PFSK-1 (cell line): ENCODE measurements at regions not wholly inside any gene's neighbourhood (a gene's known extent, or its start where the extent isn't known, plus 50 kb on each side); places are given as distances from the start of the nearest gene placed in this dataset.

Source experiments
- POLR2AphosphoS5 ChIP-seq: IDR thresholded peaks from 2 replicates; pipeline ENCODE4 v1.6.1; 2012; ENCODE audit warnings: low read depth, mild to moderate bottlenecking, control low read depth, low read length, moderate library complexity
- TAF1 ChIP-seq: IDR thresholded peaks from 2 replicates; pipeline ENCODE4 v1.6.1; 2012; ENCODE audit warnings: low read length, control low read depth, borderline replicate concordance; ENCODE audit not compliant: insufficient read depth

- TF ChIP-seq TAF1: no peak
- TF ChIP-seq POLR2AphosphoS5: no peak
Observed at GRCh38 chr12:90129366-90130030, 420.9 kb upstream of the ATP2B1 start.
